PFSK-1 (cell line): ENCODE measurements at regions not wholly inside any gene's neighbourhood (a gene's known extent, or its start where the extent isn't known, plus 50 kb on each side); places are given as distances from the start of the nearest gene placed in this dataset.

Experiments used
- POLR2AphosphoS5 ChIP-seq: IDR thresholded peaks from 2 replicates; pipeline ENCODE4 v1.6.1; 2012; ENCODE audit warnings: low read depth, mild to moderate bottlenecking, control low read depth, low read length, moderate library complexity
- TF ChIP-seq, protein P1 (sequence below), 2 experiments: IDR thresholded peaks; 2 replicates each; pipeline versions ENCODE4 v1.6.1 to v1.8.0; 2011 to 2012; ENCODE audit warnings: low read depth in 2 of 2, low read length in 2 of 2, control low read depth in 1 of 2, inconsistent platforms in 1 of 2, mild to moderate bottlenecking in 1 of 2, moderate library complexity in 1 of 2; ENCODE audit not compliant: insufficient read depth in 1 of 2

DNA sequence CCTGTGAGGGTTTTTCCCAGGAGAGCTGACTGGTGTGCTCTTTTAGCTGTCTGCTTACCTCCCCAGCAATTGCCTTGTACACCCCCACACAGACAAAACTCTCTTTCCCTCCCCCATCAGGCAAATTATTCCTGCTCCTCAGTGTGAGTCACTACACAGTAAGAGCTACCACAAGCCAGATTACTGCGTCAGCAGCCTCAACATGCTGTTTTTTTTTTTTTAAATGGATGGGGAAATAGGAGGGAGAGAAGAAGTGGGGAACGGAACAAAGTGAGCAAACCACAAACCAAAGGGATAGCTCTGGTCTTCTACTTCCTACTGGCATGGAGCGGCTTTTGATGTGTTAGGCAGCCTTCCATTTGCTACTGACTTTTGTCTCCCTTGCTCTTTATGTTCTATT is 107.5 kb upstream of the ACSL4 start:
- no peak for TF ChIP-seq POLR2AphosphoS5
- TF ChIP-seq, protein P1, sequence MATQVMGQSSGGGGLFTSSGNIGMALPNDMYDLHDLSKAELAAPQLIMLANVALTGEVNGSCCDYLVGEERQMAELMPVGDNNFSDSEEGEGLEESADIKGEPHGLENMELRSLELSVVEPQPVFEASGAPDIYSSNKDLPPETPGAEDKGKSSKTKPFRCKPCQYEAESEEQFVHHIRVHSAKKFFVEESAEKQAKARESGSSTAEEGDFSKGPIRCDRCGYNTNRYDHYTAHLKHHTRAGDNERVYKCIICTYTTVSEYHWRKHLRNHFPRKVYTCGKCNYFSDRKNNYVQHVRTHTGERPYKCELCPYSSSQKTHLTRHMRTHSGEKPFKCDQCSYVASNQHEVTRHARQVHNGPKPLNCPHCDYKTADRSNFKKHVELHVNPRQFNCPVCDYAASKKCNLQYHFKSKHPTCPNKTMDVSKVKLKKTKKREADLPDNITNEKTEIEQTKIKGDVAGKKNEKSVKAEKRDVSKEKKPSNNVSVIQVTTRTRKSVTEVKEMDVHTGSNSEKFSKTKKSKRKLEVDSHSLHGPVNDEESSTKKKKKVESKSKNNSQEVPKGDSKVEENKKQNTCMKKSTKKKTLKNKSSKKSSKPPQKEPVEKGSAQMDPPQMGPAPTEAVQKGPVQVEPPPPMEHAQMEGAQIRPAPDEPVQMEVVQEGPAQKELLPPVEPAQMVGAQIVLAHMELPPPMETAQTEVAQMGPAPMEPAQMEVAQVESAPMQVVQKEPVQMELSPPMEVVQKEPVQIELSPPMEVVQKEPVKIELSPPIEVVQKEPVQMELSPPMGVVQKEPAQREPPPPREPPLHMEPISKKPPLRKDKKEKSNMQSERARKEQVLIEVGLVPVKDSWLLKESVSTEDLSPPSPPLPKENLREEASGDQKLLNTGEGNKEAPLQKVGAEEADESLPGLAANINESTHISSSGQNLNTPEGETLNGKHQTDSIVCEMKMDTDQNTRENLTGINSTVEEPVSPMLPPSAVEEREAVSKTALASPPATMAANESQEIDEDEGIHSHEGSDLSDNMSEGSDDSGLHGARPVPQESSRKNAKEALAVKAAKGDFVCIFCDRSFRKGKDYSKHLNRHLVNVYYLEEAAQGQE (IDR thresholded peaks at IDR 0.05; ENCODE audit: insufficient read depth in 1 of 2, low read depth in 2 of 2, low read length in 2 of 2), result no peak; a peak in 1 of 4 replicates
